ENCODE measurements at regions not wholly inside any gene's neighbourhood (a gene's known extent, or its start where the extent isn't known, plus 50 kb on each side); places are given as distances from the start of the nearest gene placed in this dataset.

DNA sequence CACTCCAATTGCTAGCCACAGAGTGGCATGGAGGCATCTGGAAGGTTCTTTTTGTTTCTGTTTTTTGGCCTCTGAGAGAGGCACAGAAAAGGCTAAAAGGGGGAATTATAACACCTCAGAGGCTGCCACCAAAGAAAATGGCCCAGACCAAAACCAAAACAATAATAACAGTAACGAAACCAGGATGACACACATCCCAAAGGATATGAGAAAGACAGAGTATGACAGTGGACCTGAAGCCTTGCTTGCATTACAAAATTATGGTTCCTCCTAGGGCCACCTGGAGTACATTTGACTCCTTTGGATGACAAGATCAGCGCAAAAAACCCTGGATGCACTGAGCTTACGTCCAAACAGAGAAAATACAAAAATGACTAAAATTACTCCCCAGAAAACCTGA, 152.7 kb downstream of the AEBP2 start:
- H3K27me3 ChIP-seq (ENCODE audit: control insufficient read depth in 2 of 2, insufficient read depth in 2 of 2, low read length in 2 of 2): no peaks in the 10 kb centered on the region
- WGBS (ENCODE audit: insufficient coverage, low coverage, missing lambda C conversion rate): 0% methylated on average over 3 of the region's 3 CpGs
- H2AFZ ChIP-seq (ENCODE audit: low read depth, low read length): no peak overlapping the region
- ATAC-seq: no peak
- in situ Hi-C loops (cut with MboI): no loop called here
- no peaks in the 10 kb centered on the region for H3K9me3 ChIP-seq (replicated peaks; ENCODE audit: control insufficient read depth, insufficient read depth, low read depth, low read length)
- FAIRE-seq: no peak
- H3K9ac ChIP-seq (ENCODE audit: insufficient read depth in 1 of 2, low read depth in 2 of 2, low read length in 2 of 2): no peak overlapping the region
- TF ChIP-seq, protein P1, sequence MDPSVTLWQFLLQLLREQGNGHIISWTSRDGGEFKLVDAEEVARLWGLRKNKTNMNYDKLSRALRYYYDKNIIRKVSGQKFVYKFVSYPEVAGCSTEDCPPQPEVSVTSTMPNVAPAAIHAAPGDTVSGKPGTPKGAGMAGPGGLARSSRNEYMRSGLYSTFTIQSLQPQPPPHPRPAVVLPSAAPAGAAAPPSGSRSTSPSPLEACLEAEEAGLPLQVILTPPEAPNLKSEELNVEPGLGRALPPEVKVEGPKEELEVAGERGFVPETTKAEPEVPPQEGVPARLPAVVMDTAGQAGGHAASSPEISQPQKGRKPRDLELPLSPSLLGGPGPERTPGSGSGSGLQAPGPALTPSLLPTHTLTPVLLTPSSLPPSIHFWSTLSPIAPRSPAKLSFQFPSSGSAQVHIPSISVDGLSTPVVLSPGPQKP (CRISPR knock-in tag; IDR thresholded peaks at IDR 0.05): no peak
- TF ChIP-seq HNRNPK (IDR thresholded peaks at IDR 0.05; ENCODE audit: low read depth, low read length, poor library complexity, severe bottlenecking) (no peak), L3MBTL2 (IDR thresholded peaks at IDR 0.05) (no peak), TAL1 (IDR thresholded peaks at IDR 0.05) (no peak), ZNF212 (CRISPR knock-in tag; IDR thresholded peaks at IDR 0.05) (no peak)
- TF ChIP-seq, protein P2, sequence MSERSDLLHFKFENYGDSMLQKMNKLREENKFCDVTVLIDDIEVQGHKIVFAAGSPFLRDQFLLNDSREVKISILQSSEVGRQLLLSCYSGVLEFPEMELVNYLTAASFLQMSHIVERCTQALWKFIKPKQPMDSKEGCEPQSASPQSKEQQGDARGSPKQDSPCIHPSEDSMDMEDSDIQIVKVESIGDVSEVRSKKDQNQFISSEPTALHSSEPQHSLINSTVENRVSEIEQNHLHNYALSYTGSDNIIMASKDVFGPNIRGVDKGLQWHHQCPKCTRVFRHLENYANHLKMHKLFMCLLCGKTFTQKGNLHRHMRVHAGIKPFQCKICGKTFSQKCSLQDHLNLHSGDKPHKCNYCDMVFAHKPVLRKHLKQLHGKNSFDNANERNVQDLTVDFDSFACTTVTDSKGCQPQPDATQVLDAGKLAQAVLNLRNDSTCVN (CRISPR knock-in tag; IDR thresholded peaks at IDR 0.05): no peak
- TF ChIP-seq, protein P3, sequence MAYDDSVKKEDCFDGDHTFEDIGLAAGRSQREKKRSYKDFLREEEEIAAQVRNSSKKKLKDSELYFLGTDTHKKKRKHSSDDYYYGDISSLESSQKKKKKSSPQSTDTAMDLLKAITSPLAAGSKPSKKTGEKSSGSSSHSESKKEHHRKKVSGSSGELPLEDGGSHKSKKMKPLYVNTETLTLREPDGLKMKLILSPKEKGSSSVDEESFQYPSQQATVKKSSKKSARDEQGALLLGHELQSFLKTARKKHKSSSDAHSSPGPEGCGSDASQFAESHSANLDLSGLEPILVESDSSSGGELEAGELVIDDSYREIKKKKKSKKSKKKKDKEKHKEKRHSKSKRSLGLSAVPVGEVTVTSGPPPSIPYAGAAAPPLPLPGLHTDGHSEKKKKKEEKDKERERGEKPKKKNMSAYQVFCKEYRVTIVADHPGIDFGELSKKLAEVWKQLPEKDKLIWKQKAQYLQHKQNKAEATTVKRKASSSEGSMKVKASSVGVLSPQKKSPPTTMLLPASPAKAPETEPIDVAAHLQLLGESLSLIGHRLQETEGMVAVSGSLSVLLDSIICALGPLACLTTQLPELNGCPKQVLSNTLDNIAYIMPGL (CRISPR knock-in tag; IDR thresholded peaks at IDR 0.05): no peak
- H3K9me1 ChIP-seq (ENCODE audit: control insufficient read depth, insufficient read depth, low read length): no peaks in the 10 kb centered on the region
- DNase-seq (ENCODE audit: extremely low read depth in 1 of 4, low spot score in 3 of 4): no peak
- no peaks in the 10 kb centered on the region for H3K79me2 ChIP-seq (ENCODE audit: control insufficient read depth, insufficient read depth, low read length)
- H3K27ac ChIP-seq (ENCODE audit: extremely low read depth, low read depth, low read length): no peak overlapping the region
- CTCF ChIA-PET (ENCODE audit: low intra/inter-chr PET ratio): no interaction called here
- H3K4me2 ChIP-seq (ENCODE audit: insufficient read depth, low read length): no peak overlapping the region
- POLR2A ChIA-PET: no interaction called here
- intact Hi-C loops (cut with micrococcal nuclease): no loop called here
- no peaks in the 10 kb centered on the region for H3K36me3 ChIP-seq (ENCODE audit: control insufficient read depth, insufficient read depth, low read length)
- H3K4me1 ChIP-seq (replicated peaks in 1 of 2; ENCODE audit: control insufficient read depth in 2 of 2, insufficient read depth in 2 of 2, low read length in 2 of 2): no peaks in the 10 kb centered on the region
- BruUV-seq (replicated peaks): no TSS peak
- no peak overlapping the region for H3K4me3 ChIP-seq
- H4K20me1 ChIP-seq (replicated peaks; ENCODE audit: control insufficient read depth, insufficient read depth, low read length): no peaks in the 10 kb centered on the region

All from K562 (cell line).